ENCODE measurements at regions not wholly inside any gene's neighbourhood (a gene's known extent, or its start where the extent isn't known, plus 50 kb on each side); places are given as distances from the start of the nearest gene placed in this dataset.

DNA sequence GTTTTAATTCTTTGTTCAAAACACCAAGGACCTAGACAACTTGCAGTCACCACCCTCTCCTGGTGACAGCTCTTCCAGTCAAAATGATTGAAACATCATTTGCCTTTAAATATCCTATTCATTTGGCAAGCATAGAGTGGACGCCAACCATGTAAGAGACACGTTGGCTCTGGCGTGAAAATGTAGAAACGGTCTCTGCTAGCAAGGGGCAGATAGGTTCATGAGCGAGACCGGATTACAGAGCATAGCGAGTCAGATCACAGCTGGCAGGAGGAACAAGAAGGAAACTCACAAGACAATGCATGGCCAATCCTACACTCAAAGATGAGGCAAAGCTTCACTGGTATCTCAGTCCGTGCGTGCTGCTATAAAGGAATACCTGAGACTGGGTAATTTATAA is 759.5 kb downstream of the UQCRFS1 start:
- Histone ChIP-seq H3K4me1 (no peaks in the 10 kb centered on the region), H3K4me3 (no peak overlapping the region), H3K27me3 (peaks cover 0 to 2% (median 0%) of the 10 kb centered on the region in 9 donors), H3K27ac (no peak overlapping the region), H3K36me3 (no peaks in the 10 kb centered on the region), H3K9me3 (no peaks in the 10 kb centered on the region)
- TF ChIP-seq POLR2A (IDR thresholded peaks at IDR 0.05) = no peak
- TF ChIP-seq, protein P1, sequence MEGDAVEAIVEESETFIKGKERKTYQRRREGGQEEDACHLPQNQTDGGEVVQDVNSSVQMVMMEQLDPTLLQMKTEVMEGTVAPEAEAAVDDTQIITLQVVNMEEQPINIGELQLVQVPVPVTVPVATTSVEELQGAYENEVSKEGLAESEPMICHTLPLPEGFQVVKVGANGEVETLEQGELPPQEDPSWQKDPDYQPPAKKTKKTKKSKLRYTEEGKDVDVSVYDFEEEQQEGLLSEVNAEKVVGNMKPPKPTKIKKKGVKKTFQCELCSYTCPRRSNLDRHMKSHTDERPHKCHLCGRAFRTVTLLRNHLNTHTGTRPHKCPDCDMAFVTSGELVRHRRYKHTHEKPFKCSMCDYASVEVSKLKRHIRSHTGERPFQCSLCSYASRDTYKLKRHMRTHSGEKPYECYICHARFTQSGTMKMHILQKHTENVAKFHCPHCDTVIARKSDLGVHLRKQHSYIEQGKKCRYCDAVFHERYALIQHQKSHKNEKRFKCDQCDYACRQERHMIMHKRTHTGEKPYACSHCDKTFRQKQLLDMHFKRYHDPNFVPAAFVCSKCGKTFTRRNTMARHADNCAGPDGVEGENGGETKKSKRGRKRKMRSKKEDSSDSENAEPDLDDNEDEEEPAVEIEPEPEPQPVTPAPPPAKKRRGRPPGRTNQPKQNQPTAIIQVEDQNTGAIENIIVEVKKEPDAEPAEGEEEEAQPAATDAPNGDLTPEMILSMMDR (IDR thresholded peaks at IDR 0.05) = no peak
- intact Hi-C loops (cut with DNase I) = no loop called here
- WGBS, 4 donors = 78 to 92% (median 88%) methylated on average over 9 of the region's 9 CpGs
- ATAC-seq (no peak), DNase-seq (no peak)

DNA sequence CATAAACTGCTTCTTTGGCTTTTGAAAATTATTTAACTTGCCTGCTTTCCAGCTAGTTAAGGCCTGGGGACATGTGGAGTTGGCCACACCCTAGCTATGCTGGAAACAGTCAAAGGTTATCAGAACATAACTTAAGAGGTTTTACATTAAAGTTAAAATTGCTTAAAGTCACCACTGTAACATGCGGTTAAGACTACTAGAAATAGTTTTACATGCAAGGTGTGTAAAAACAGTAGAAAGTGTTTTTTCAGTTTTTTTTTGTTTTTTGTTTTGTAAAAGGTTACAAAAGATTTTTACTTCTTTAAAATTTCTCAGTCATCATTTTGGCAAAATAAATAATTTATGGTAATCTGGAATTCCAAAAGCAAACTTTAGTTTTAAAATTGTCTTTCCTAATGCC is 763.1 kb downstream of the UQCRFS1 start:
- Histone ChIP-seq H3K36me3 (no peaks in the 10 kb centered on the region), H3K27ac (no peak overlapping the region), H3K4me1 (no peaks in the 10 kb centered on the region), H3K9me3 (no peaks in the 10 kb centered on the region), H3K4me3 (no peak overlapping the region), H3K27me3 (no peaks in the 10 kb centered on the region)
- TF ChIP-seq POLR2A (IDR thresholded peaks at IDR 0.05) = no peak
- TF ChIP-seq, protein P1 (IDR thresholded peaks at IDR 0.05) = no peak
- WGBS, 4 donors = 76 to 88% (median 83%) methylated on average over 1 of the region's 1 CpG
- intact Hi-C loops (cut with DNase I) = no loop called here
- no peak for ATAC-seq
- no peak for DNase-seq

DNA sequence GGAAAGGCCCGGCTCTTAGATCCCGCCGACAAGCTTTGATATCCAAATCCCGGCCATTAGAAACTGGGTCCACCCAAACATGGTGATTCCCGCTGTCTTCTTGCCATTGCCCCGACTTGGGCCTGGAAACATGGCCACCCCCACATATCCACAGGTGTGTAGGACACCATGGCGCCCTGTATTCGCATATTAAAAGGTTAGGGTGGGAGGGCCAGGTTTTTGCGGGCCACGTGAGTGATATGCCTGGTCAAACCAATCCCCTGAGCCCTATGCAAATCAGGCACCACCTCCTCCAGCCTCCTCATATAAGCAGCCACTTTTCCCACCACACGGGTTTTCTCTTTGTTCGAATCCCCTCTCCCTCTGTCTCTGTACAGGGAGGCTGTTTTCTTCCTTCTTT is 766.4 kb downstream of the UQCRFS1 start:
- intact Hi-C loops (cut with DNase I) = no loop called here
- WGBS, 4 donors = 85 to 91% (median 88%) methylated on average over 12 of the region's 12 CpGs
- DNase-seq = no peak

DNA sequence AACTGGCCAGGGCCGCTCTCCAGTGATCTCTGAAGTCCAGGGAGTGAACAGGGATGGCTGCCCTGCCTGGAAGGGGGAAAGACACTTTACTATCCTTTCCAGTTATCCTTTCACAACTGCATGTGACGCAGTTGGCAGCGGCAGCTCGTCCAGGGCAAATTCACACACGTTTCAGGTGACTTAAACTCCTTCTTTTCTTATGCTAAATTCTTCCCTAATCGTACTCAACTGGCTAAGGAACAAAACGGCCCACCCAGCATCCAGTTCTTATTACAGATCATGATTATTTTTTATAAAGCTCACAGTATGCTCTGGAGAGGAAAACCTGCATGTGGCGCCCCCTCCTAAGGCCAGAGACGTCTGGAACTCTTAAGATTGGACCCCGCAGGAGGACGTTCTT is 767.1 kb downstream of the UQCRFS1 start:
- no peak for TF ChIP-seq POLR2A (IDR thresholded peaks at IDR 0.05)
- TF ChIP-seq, protein P1 (IDR thresholded peaks at IDR 0.05) = no peak
- H3K9me3 ChIP-seq = no peaks in the 10 kb centered on the region
- intact Hi-C loops (cut with DNase I) = no loop called here

More for the DNA sequence above, 766.4 kb downstream of the UQCRFS1 start:
- Histone ChIP-seq H3K9me3 (no peaks in the 10 kb centered on the region), H3K36me3 (no peaks in the 10 kb centered on the region), H3K4me1 (no peaks in the 10 kb centered on the region), H3K27ac (no peak overlapping the region), H3K4me3 (no peak overlapping the region), H3K27me3 (no peaks in the 10 kb centered on the region)
- ATAC-seq = no peak
- TF ChIP-seq POLR2A (IDR thresholded peaks at IDR 0.05) = no peak
- TF ChIP-seq, protein P1 (IDR thresholded peaks at IDR 0.05) = no peak

More for the DNA sequence above, 767.1 kb downstream of the UQCRFS1 start:
- 74 to 81% (median 74%) methylated on average over 11 of the region's 11 CpGs for WGBS, 4 donors
- Histone ChIP-seq H3K27me3 (no peaks in the 10 kb centered on the region), H3K4me1 (no peaks in the 10 kb centered on the region), H3K4me3 (no peak overlapping the region), H3K36me3 (no peaks in the 10 kb centered on the region), H3K27ac (no peak overlapping the region)
- ATAC-seq (no peak), DNase-seq (no peak)

Measured in heart left ventricle (tissue), 16 donors.